Suppressor macrophage treated with lipopolysaccharide for 1 hour (primary cell): ENCODE measurements at regions not wholly inside any gene's neighbourhood (a gene's known extent, or its start where the extent isn't known, plus 50 kb on each side); places are given as distances from the start of the nearest gene placed in this dataset.

ENCODE experiments used
- DNase-seq, 3 donors: peaks; one replicate each; pipeline ENCODE4 v3.0.0-alpha.2; 2020 to 2022

- DNase-seq = no peak
Measured at GRCh38 chr11:70501933-70502540, 103.7 kb downstream of the CTTN start.

- no peak for DNase-seq
Measured at GRCh38 chr11:70502677-70503467, 104.5 kb downstream of the CTTN start.

DNA sequence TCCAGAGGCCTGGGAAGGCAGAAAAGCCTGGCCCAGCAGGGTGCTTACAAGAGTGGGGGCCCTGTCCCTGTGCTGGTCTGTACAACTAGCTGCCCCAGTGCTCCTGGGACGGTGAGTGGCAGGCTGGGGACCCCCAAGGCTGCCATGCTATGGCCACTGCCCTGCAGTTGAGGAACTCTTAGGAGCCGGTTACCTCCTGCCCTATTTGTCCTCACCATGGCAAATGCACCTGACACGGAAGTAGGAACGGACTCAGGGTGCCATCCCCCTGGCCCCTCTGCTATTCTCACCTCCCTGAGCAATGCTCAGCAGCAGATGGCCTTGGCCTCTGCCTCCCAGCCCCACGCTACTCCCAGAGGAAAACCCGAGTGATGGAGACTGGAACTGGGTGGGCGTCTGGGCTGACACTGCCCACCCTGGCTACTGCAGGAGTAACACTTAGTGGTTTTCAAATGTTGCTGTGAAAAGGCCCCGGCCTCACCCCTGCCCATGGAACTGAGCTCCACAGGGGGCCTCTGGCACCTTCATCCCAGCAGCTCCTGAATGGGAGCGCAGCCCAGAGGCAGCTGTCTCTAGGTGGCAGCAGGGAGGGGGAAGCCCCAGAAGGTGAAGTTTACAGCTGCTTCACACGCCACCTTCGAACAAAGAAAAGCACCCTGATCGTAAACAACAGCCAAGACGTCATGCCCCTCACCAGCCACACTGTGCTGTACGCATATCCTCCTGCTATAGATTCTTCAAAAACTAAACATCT lies 105.3 kb downstream of the CTTN start:
- no peak for DNase-seq

DNA sequence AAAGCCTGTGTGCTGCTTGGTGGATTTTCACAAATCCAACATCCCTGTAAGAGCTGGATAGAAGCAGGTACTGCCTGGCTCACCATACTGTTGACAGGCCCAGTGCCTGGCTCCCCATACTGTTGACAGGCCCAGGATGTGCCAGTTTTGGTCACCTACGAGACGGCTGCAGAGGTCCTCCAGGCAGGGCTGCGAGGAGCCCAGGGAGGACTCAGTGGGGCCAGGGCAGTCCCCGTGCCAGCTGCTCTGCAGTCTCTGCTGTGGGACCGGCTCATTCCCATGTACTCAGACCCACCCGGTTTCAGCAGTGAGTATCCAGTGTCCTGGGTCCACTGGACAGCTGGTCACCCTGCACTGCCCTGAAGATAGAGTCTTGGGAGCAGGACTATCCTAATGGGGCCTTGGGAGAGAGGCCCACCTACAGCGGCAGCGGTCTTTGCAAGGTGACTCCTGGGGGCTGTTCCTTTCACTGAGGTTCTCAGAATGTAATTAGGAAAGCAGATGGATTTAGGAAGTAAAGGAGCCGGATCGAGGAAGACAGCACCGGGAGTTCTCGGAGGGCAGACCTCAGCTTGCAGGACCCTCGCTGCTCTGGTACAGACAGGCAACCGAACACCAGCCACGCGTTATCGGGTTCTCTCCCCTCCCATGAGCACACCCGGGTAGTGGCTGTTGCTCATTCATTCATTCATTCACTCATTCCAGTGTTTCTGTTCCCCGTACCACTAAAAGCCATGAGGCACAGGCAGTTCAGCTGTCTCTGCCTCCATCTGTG lies 106.1 kb downstream of the CTTN start:
- DNase-seq = no peak

GRCh38 chr11:70505331-70505731 lies 107.0 kb downstream of the CTTN start:
- no peak for DNase-seq

- DNase-seq = no peak
Measured at GRCh38 chr11:70505761-70506657, 107.7 kb downstream of the CTTN start.

DNA sequence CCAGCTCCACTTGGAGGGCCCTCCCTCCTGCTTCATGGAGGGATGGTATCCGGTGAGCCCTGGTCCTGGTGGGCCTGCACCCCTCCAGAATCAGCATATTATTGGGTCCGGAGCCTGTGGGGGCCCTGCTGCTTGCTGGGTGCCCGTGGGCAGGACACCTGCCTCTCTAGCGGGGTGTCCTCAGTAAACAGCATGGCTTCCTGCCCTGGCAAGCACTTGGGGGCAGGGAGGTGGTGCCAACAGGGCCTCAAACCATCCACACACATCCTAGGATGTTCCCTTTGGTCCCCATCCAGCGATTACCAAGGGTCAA lies 108.3 kb downstream of the CTTN start:
- DNase-seq = no peak

- DNase-seq = no peak
Measured at GRCh38 chr11:70506986-70507385, 108.7 kb downstream of the CTTN start.

GRCh38 chr11:70507466-70508230 lies 109.3 kb downstream of the CTTN start:
- DNase-seq = no peak

DNA sequence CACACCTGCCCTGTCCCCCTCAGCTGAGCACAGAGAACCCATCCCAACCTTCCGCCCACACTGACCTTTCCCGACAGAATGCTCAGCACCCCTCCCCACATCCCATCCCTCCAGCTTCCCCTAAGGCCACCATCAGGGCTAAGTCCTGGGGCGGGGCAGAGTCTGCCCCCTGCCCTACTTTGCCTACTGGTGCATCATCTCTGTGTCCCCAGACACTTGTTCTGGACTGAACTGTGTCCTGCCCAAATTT lies 109.8 kb downstream of the CTTN start:
- DNase-seq = no peak

DNA sequence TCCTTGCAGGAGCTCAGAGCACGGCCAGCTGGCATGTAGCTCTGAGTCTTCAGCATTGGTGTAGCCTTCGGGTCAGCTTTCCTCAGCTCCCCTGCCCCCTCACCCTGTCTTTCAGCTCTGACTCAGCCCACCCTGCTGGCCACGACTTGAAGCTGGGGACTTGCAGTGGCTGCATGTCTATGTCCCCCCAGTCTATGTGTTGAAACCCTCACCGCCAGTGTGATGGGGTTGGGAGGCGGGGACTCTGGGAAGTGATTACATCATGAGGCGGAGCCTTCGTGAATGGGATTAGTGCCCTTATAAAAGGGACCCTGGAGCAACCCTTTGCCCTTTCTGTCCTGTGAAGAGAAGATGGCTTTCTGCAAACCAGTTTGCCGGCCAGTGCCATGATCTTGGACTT lies 111.1 kb downstream of the CTTN start:
- DNase-seq = no peak

DNA sequence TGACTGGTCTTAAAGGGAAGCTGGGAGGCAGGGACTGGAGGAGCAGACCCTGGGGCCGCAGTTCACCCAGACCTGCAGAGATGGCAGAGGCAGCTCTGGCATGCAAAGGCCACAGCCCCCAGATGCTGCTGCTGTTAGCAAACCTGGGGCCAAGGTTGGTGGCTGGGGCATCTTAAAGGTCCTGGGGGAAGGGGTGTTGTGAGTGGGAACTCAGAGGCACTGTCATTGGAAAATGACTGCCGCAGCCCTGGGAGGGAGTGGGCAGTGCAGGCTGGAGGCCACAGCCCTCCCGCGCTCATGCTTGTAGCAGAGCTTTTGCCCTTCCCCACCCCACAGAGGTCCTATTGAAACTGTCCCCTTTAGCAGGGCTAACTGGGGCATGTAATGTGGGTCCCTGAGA lies 111.8 kb downstream of the CTTN start:
- DNase-seq = no peak

GRCh38 chr11:70510571-70510970 lies 112.2 kb downstream of the CTTN start:
- DNase-seq = peak in 2 of 3 donors; percentile 10 to 11

- DNase-seq = no peak
Measured at GRCh38 chr11:70511345-70511744, 113.0 kb downstream of the CTTN start.

DNA sequence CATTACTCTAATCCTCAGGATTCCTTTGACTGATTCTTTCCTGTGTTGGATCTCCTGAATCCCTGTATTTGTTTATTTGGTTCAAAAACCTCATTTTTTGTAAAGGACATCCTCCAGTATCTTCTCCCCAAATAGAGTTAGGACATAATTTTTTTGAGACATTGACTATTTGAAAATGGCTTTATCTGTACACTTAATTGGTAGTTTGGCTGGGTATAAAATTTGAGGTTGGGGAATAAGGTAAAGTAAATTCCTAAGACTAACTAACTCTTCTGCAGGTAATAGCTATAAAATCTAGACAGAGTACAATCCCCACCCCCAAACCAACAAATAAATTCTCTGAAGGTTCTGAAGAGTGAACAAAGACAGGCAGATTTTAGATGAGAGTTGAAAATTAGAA lies 114.4 kb downstream of the CTTN start:
- no peak for DNase-seq

- no peak for DNase-seq
Measured at GRCh38 chr11:70517203-70517602, 118.9 kb downstream of the CTTN start.

DNA sequence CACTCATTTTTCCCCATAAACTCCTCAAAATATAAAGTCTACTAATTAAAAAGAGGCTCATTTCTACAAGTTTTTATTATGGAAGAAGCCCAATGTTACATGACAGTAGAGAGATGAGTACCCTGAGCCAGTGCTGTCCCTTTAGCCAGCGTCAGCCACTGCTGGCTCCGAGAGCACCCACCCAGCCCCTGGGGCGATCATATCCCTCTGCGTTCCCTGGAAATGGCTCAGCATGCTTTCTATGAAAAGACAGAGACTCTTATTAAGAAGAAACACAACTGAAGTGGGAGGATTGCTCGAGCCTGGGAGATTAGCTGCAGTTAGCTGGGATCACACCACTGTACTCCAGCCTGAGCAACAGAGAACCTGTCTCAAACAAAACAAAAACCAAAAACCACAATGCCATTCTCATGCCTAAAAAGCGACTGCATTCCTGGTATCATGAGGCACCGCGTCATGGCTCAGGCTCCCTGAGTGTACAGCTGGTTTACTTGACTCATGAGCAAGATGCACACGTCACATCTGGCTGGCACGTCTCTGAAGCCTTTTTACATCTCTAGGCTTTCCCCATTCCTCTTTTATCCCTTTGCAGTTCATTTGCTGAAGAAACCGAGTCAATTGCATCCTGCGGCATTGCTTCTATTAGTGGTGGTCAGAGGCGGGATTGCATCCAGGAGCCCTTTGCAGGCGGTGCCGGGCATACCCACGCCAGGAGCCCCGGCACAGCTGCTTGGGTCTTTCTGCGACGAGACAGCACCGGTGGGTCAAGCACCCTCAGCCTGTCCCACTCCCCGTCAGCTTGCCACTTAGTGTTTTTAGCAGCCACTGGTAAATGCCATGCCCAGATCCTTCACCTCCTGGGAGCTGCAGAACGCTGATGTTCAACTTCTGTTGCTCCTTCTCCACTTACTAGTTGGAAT lies 119.9 kb downstream of the CTTN start:
- DNase-seq = peak in 1 of 3 donors; percentile 4

- DNase-seq = peak; percentile 17 to 20 (median 18)
Measured at GRCh38 chr11:70519117-70519516, 120.8 kb downstream of the CTTN start.

GRCh38 chr11:70521475-70522308 lies 123.4 kb downstream of the CTTN start:
- no peak for DNase-seq

DNA sequence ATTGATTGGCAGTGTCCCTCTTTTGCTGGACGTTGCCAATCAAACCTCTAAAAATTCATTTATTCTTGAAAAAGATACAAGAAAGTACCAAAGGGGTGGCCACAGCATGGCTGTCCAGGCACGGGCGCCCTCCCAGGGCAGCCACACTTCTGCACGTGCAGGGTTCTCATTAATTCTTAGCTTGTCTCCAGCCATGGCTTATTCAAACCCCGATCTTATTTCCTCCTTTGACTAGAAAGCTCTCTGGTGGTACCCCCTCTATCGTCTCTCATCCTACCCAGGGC lies 123.9 kb downstream of the CTTN start:
- no peak for DNase-seq
